Epithelial cell of proximal tubule (primary cell): ENCODE measurements at regions not wholly inside any gene's neighbourhood (a gene's known extent, or its start where the extent isn't known, plus 50 kb on each side); places are given as distances from the start of the nearest gene placed in this dataset.

Experiments used
- DNase-seq: peaks from one replicate; pipeline ENCODE4 v3.0.0-alpha.2; 2011; ENCODE audit warnings: low read depth
- H3K4me3 ChIP-seq: 2 replicates; pipeline ENCODE4 v1.5.1; 2011; ENCODE audit warnings: low read depth, mild to moderate bottlenecking, low read length
- CTCF ChIP-seq: conservative IDR thresholded peaks from 2 replicates; pipeline ENCODE4 v1.5.1; 2012; ENCODE audit warnings: low read depth, mild to moderate bottlenecking, low read length

DNA sequence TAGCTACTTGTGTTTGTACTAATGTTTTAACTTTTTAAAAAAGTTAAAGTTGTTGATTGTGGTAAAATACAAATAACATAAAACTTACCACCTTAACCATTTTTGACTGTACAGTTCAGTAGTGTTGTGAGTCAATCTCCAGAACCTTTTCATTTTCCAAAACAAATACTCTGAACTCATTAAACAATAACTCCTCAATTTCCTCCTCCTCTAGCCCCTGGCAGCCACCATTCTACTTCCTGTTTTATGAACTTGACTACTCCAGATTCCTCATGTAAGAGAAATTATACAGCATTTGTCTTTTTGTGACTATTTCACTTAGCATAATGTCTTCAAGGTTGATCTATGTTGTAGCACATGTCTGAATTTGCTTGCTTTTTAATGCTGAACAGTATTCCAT is 299.1 kb upstream of the AMIGO2 start:
- no peak for DNase-seq
- H3K4me3 ChIP-seq, result no peak overlapping the region
- no peak for TF ChIP-seq CTCF

GRCh38 chr12:47378222-47378582 is 298.4 kb upstream of the AMIGO2 start:
- H3K4me3 ChIP-seq, result no peak overlapping the region
- no peak for TF ChIP-seq CTCF
- no peak for DNase-seq

DNA sequence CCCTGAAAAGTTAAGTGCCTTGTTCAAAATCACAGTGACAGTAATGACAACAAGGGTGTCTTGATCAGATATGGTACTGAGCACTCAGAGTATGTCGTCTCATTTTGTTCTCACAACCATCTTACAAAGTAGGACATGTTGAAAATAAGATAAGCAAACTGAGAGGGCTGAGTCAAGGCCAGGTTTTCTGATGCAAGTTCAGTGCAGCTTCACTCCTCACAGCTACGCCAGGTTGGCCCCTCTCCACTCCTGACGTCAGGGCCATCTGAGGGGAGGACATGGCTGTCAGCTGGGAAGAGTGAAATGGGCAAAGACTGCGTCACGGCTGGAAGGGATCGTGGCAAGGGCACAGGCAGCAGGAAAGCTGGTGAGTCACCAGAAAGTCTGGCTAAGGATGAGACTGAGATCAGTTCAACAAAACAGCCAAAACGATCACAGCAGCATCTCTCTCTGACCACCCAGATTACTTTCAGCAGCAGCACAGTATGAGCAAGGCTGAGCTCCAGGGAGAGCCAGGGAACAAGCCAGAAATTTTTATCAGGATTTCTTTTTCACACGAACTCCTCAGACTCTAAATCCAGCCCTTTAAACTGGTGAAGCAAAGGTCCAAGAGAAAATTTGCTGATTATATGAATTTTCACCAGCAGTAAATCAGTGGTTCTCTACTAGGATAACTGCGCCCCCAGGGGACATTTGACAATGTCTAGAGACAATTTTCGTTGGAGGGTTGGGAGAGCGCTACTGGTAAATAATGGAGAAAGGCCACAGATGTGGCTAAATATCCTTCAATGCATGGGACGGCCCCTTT is 297.9 kb upstream of the AMIGO2 start:
- H3K4me3 ChIP-seq, result no peak overlapping the region
- TF ChIP-seq CTCF, result no peak

DNA sequence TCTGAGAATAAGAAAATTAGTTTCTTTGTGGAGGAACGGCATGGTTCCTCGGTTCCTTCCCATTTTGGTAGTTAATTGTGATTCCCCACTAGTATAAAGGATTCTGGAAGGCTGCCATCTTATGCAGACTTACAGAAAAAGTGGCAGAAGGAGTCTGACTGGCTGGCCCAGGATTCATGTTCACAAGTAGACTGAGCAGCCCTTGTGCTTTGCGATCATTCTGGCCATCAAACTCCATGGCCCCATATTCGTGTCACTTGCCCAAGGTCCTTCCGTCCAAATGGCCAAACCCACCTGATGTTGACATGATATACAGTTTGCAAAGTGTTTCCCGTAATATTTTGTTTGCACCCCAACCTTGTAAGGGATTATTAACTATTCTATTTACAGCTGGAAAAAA is 297.2 kb upstream of the AMIGO2 start:
- no peak for TF ChIP-seq CTCF
- no peak for DNase-seq
- no peak overlapping the region for H3K4me3 ChIP-seq

More for the DNA sequence above, 297.9 kb upstream of the AMIGO2 start:
- DNase-seq, result no peak

DNA sequence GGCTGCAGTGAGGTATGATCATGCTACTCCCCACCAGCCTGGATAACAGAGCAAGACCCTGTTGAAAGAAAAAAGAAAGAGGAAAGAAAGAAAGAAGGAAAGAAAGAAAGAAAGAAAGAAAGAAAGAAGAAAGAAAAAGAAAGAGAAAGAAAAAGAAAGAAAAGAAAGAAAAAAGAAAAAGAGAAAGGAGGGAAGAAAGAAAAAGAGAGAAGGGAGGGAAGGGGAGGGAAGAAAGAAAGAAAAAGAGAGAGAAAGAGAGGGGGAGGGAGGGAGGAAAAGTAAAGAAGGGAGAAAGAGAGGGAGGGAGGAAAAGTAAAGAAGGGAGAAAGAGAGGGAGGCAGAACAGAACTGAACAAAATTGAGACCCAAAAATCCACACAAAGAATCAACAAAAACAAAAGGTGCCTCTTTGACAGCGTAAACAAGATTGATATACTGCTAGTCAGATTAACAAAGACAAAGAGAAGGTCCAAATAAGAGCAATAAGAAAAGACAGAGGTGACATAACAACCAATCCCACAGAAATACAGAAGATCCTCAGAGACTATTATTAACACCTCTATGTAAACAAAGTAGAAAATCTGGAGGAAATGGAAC is 293.9 kb upstream of the AMIGO2 start:
- DNase-seq, result no peak
- no peak overlapping the region for H3K4me3 ChIP-seq
- no peak for TF ChIP-seq CTCF

GRCh38 chr12:47370421-47370820 is 290.7 kb upstream of the AMIGO2 start:
- DNase-seq, result no peak
- no peak overlapping the region for H3K4me3 ChIP-seq
- no peak for TF ChIP-seq CTCF

- H3K4me3 ChIP-seq, result no peak overlapping the region
- no peak for TF ChIP-seq CTCF
- no peak for DNase-seq
Measured at GRCh38 chr12:47369085-47369484, 289.3 kb upstream of the AMIGO2 start.
